RWPE2 (cell line): ENCODE measurements at regions not wholly inside any gene's neighbourhood (a gene's known extent, or its start where the extent isn't known, plus 50 kb on each side); places are given as distances from the start of the nearest gene placed in this dataset.

ENCODE experiments used
- ATAC-seq: fragments of 200-7000 bp; cut with Tn5 transposase; 3 replicates; pipeline ENCODE4 v1.9.1; 2021; ENCODE audit warnings: low read depth
- DNase-seq: peaks from one replicate; pipeline ENCODE4 v3.0.0-alpha.2; 2020; ENCODE audit warnings: low spot score
- H3K27ac ChIP-seq: fragments of 450-650 bp; 2 replicates; pipeline ENCODE4 v1.5.1; 2017; ENCODE audit warnings: mild to moderate bottlenecking; ENCODE audit not compliant: poor library complexity, severe bottlenecking
- H3K27me3 ChIP-seq: fragments of 250-450 bp; sonication (Bioruptor Pico); 2 replicates; pipeline ENCODE4 v1.5.1; 2021; ENCODE audit warnings: mild to moderate bottlenecking, moderate library complexity; ENCODE audit not compliant: insufficient read depth, poor library complexity, severe bottlenecking
- H3K36me3 ChIP-seq: fragments of 250-450 bp; sonication (Bioruptor Pico); 2 replicates; pipeline ENCODE4 v1.5.1; 2020; ENCODE audit warnings: low read depth, mild to moderate bottlenecking, moderate library complexity
- H3K4me1 ChIP-seq: fragments of 250-450 bp; sonication (Bioruptor Pico); 2 replicates; pipeline ENCODE4 v1.5.1; 2021; ENCODE audit warnings: mild to moderate bottlenecking, moderate library complexity; ENCODE audit not compliant: insufficient read depth, poor library complexity, severe bottlenecking
- H3K4me3 ChIP-seq: fragments of 250-450 bp; sonication (Bioruptor Pico); 2 replicates; pipeline ENCODE4 v1.5.1; 2021; ENCODE audit warnings: mild to moderate bottlenecking, moderate library complexity; ENCODE audit not compliant: severe bottlenecking
- H3K9me3 ChIP-seq: fragments of 250-450 bp; sonication (Bioruptor Pico); 2 replicates; pipeline ENCODE4 v1.5.1; 2021; ENCODE audit warnings: mild to moderate bottlenecking, moderate library complexity; ENCODE audit not compliant: severe bottlenecking
- TF ChIP-seq, protein P1 (sequence below): fragments of 450-650 bp; IDR thresholded peaks from one replicate; pipeline ENCODE4 v1.5.1; 2017; ENCODE audit warnings: mild to moderate bottlenecking, moderate library complexity; ENCODE audit not compliant: poor library complexity, severe bottlenecking

DNA sequence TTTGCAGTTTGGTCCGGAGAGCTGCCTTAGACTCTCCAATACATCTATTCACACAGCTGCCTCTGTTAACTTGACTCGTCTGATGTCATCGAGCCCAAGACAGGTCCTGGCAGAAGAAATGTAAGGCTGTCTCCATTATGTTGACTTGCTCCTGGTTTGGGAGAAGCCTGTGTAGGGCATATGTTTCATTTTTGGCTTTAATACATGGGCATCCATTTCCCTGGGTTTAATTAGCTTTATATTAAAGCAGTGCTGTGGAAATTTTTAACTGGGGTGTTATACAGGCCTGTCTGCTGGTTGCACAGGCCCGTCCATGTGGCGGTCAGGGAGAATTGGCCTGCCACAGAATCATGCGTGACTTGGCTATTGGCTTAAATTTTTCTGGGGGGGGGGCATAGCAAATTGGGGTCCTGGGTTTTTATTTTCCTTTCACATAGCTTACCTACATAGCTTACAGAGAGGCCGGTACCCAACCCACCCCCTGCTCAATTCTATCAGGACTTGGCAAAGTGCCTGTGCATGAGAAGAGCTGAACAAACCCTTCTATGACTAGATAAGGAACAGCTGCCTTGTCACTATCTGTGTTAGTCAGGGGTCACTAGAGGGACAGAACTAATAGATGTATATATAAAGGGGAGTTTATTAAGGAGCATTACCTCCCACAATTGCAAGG, 123.5 kb upstream of the WDR1 start:
- H3K4me1 ChIP-seq, result no peaks in the 10 kb centered on the region
- no peak overlapping the region for H3K27ac ChIP-seq
- no peaks in the 10 kb centered on the region for H3K36me3 ChIP-seq
- TF ChIP-seq, protein P1, sequence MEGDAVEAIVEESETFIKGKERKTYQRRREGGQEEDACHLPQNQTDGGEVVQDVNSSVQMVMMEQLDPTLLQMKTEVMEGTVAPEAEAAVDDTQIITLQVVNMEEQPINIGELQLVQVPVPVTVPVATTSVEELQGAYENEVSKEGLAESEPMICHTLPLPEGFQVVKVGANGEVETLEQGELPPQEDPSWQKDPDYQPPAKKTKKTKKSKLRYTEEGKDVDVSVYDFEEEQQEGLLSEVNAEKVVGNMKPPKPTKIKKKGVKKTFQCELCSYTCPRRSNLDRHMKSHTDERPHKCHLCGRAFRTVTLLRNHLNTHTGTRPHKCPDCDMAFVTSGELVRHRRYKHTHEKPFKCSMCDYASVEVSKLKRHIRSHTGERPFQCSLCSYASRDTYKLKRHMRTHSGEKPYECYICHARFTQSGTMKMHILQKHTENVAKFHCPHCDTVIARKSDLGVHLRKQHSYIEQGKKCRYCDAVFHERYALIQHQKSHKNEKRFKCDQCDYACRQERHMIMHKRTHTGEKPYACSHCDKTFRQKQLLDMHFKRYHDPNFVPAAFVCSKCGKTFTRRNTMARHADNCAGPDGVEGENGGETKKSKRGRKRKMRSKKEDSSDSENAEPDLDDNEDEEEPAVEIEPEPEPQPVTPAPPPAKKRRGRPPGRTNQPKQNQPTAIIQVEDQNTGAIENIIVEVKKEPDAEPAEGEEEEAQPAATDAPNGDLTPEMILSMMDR, result no peak
- H3K27me3 ChIP-seq, result no peaks in the 10 kb centered on the region
- ATAC-seq (no peak), DNase-seq (no peak)
- H3K4me3 ChIP-seq, result no peak overlapping the region
- H3K9me3 ChIP-seq, result no peaks in the 10 kb centered on the region

DNA sequence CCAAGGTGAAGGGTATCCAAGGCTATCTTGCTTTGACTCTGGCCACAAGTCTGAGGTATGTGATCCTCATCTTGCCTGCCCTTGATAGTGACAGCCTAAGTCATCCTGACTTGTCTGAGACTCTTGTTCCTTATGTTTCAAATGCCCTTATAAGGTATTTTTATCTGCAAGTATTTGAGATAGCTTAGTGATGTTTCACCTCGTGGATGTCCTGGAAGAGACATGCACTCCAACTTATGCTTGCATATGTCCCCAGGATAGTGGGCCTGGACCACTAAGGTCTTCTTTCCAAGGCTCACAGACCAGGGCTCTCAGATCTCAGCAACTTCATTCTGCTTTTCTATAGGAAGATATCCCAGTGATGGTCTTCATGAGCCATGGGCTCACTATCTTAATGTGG, 120.5 kb upstream of the WDR1 start:
- Histone ChIP-seq H3K27ac (no peak overlapping the region), H3K27me3 (no peaks in the 10 kb centered on the region), H3K36me3 (no peaks in the 10 kb centered on the region), H3K4me3 (no peak overlapping the region), H3K4me1 (no peaks in the 10 kb centered on the region), H3K9me3 (no peaks in the 10 kb centered on the region)
- DNase-seq (no peak), ATAC-seq (no peak)
- TF ChIP-seq, protein P1, result no peak

DNA sequence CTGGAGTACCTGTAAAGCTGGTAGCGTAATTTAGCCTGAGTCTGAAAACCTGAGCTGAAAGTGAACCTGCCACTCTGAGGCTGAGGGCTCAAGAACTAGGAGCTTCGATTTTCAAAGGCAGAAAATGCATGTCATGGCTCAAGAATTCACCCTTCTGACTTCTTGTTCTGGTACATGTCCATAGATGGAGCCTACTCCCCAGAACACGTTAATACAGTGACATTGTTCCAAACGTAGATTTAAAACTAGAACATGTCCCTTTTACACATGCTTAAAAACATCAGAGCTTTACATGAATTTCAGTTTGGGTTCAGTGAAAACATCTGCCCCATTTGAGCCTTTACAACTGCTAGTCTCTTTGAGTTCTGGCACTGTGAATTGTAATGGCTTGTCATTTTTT, 115.5 kb upstream of the WDR1 start:
- TF ChIP-seq, protein P1, result no peak
- no peak overlapping the region for H3K27ac ChIP-seq

DNA sequence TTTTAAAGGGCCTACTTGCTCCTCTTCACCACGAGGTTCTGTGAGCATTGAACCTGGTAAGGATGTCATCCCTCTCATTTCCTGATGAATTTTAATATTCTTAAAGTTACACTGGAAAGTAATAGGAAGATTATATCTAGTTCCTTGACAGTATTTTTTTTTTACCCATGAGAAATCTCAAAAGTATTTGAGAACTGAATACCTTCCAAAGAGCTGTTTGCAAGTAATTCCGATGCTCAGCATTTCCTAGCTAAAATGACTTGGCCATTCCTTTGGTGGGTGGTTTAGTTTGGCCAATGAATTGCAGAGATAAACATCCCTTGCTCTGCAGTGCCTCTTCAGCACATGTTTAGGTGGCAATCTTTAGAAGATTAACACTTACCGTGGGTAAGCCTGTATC, 110.2 kb upstream of the WDR1 start:
- no peaks in the 10 kb centered on the region for H3K36me3 ChIP-seq
- H3K4me1 ChIP-seq, result no peaks in the 10 kb centered on the region
- no peaks in the 10 kb centered on the region for H3K9me3 ChIP-seq
- no peaks in the 10 kb centered on the region for H3K27me3 ChIP-seq
- no peak overlapping the region for H3K4me3 ChIP-seq
- ATAC-seq (no peak), DNase-seq (no peak)
- H3K27ac ChIP-seq, result no peak overlapping the region
- TF ChIP-seq, protein P1, result no peak

More for the DNA sequence above, 115.5 kb upstream of the WDR1 start:
- H3K36me3 ChIP-seq, result no peaks in the 10 kb centered on the region
- no peaks in the 10 kb centered on the region for H3K9me3 ChIP-seq
- no peak for DNase-seq
- H3K4me1 ChIP-seq, result no peaks in the 10 kb centered on the region
- no peak overlapping the region for H3K4me3 ChIP-seq
- no peak for ATAC-seq
- no peaks in the 10 kb centered on the region for H3K27me3 ChIP-seq

DNA sequence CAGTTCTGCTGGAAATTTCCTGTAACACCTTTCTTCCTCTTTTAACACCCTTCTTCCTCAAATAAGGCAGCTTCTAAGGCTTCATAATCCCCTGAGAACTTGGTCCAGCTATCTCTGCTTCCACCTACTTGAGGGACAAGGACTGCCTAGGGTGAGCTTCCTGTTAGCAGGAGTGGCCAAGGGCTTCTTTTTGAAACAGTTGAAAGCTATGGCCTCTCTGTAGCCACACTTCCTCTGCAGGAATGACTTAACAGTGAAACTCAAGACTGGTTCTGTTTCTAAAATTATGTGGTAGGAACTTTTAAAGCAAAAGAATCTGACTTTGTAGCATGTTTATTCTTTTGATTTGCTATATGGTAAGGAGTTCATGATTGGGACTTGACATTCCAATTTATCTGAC, 108.5 kb upstream of the WDR1 start:
- no peaks in the 10 kb centered on the region for H3K36me3 ChIP-seq
- DNase-seq (no peak), ATAC-seq (no peak)
- no peaks in the 10 kb centered on the region for H3K27me3 ChIP-seq
- no peak overlapping the region for H3K4me3 ChIP-seq
- no peaks in the 10 kb centered on the region for H3K9me3 ChIP-seq
- H3K27ac ChIP-seq, result no peak overlapping the region
- TF ChIP-seq, protein P1, result no peak
- no peaks in the 10 kb centered on the region for H3K4me1 ChIP-seq
